GM19463 (cell line): ENCODE measurements at regions not wholly inside any gene's neighbourhood (a gene's known extent, or its start where the extent isn't known, plus 50 kb on each side); places are given as distances from the start of the nearest gene placed in this dataset.
"Not testable (repeated sequence)": the region's sequence is repeated elsewhere in the genome, so short reads cannot be mapped to it uniquely, and the experiment has no call there.

Experiments used
- ATAC-seq: cut with Tn5 transposase; IDR thresholded peaks from one replicate; pipeline ENCODE4 v1.9.1; 2021; ENCODE audit warnings: mild to moderate bottlenecking, moderate library complexity; ENCODE audit not compliant: unreplicated experiment

GRCh38 chr2:22377268-22377667 lies 1007.7 kb upstream of the KLHL29 start:
- no peak for ATAC-seq

- ATAC-seq = no peak
Observed at GRCh38 chr2:22382479-22383169, 1002.4 kb upstream of the KLHL29 start.

GRCh38 chr2:22397847-22398246 lies 987.1 kb upstream of the KLHL29 start:
- no peak for ATAC-seq

GRCh38 chr2:22403748-22404147 lies 981.2 kb upstream of the KLHL29 start:
- ATAC-seq = no peak

- ATAC-seq = no peak
Observed at GRCh38 chr2:22406625-22407024, 978.4 kb upstream of the KLHL29 start.

- no peak for ATAC-seq
Observed at GRCh38 chr2:22420076-22420475, 964.9 kb upstream of the KLHL29 start.

- no peak for ATAC-seq
Observed at GRCh38 chr2:22442051-22442450, 942.9 kb upstream of the KLHL29 start.

GRCh38 chr2:22444281-22444680 lies 940.7 kb upstream of the KLHL29 start:
- no peak for ATAC-seq

GRCh38 chr2:22449696-22450095 lies 935.3 kb upstream of the KLHL29 start:
- ATAC-seq = no peak

GRCh38 chr2:22450831-22451230 lies 934.1 kb upstream of the KLHL29 start:
- ATAC-seq = no peak

- no peak for ATAC-seq
Observed at GRCh38 chr2:22454826-22455485, 930.0 kb upstream of the KLHL29 start.

- ATAC-seq = no peak
Observed at GRCh38 chr2:22458440-22458839, 926.5 kb upstream of the KLHL29 start.

GRCh38 chr2:22475103-22475502 lies 909.9 kb upstream of the KLHL29 start:
- ATAC-seq = not testable (repeated sequence)

GRCh38 chr2:22478329-22478728 lies 906.6 kb upstream of the KLHL29 start:
- ATAC-seq = no peak

GRCh38 chr2:22481486-22482259 lies 903.3 kb upstream of the KLHL29 start:
- no peak for ATAC-seq

- ATAC-seq = no peak
Observed at GRCh38 chr2:22483036-22483435, 901.9 kb upstream of the KLHL29 start.

- no peak for ATAC-seq
Observed at GRCh38 chr2:22485486-22485885, 899.5 kb upstream of the KLHL29 start.

- no peak for ATAC-seq
Observed at GRCh38 chr2:22486343-22486742, 898.6 kb upstream of the KLHL29 start.

GRCh38 chr2:22487036-22487435 lies 897.9 kb upstream of the KLHL29 start:
- no peak for ATAC-seq

- no peak for ATAC-seq
Observed at GRCh38 chr2:22487541-22487940, 897.4 kb upstream of the KLHL29 start.

GRCh38 chr2:22491442-22491841 lies 893.5 kb upstream of the KLHL29 start:
- ATAC-seq = no peak

- no peak for ATAC-seq
Observed at GRCh38 chr2:22494156-22494555, 890.8 kb upstream of the KLHL29 start.
